Peyer's patch (tissue), 4 donors: ENCODE measurements at regions not wholly inside any gene's neighbourhood (a gene's known extent, or its start where the extent isn't known, plus 50 kb on each side); places are given as distances from the start of the nearest gene placed in this dataset.

ENCODE experiments used
- CTCF ChIP-seq, 6 experiments: fragments of 450-650 bp in 4 of 6; fragments of 200-600 bp in 2 of 6; sonication (generic) in 1 of 6; IDR thresholded peaks; one replicate each; pipeline ENCODE4 v1.5.1; 2017 to 2019; ENCODE audit warnings: antibody characterized with exemption in 6 of 6, mild to moderate bottlenecking in 3 of 6, moderate library complexity in 1 of 6
- POLR2A ChIP-seq, 2 donors: fragments of 450-650 bp; IDR thresholded peaks; one replicate each; pipeline ENCODE4 v1.5.1; 2017; ENCODE audit warnings: antibody characterized with exemption in 2 of 2, mild to moderate bottlenecking in 2 of 2, moderate library complexity in 2 of 2

- no peak for TF ChIP-seq CTCF (IDR thresholded peaks at IDR 0.05)
- no peak for TF ChIP-seq POLR2A (IDR thresholded peaks at IDR 0.05)
Measured at GRCh38 chr2:21781962-21782361, 658.2 kb downstream of the TDRD15 start.
